Keratinocyte (primary cell): ENCODE measurements at regions not wholly inside any gene's neighbourhood (a gene's known extent, or its start where the extent isn't known, plus 50 kb on each side); places are given as distances from the start of the nearest gene placed in this dataset.

Experiments
- DNase-seq: peaks from one replicate; pipeline ENCODE4 v3.0.0-alpha.2; 2011; ENCODE audit warnings: low read depth, missing footprints, low spot score
- FAIRE-seq: peaks from 2 replicates; lab custom pipeline; 2011; peaks lifted over from hg19 to GRCh38; lab: Jason Lieb, UNC
- H2AFZ ChIP-seq: 2 replicates; pipeline ENCODE4 v1.6.0; 2012; ENCODE audit warnings: low read length, control low read depth, inconsistent platforms; ENCODE audit not compliant: control insufficient read depth
- H3K27ac ChIP-seq: 2 replicates; pipeline ENCODE4 v1.5.1; 2011; ENCODE audit warnings: low read length; ENCODE audit not compliant: control insufficient read depth, insufficient read depth
- H3K27me3 ChIP-seq: 3 replicates; pipeline ENCODE4 v1.6.0; 2011; ENCODE audit warnings: low read length; ENCODE audit not compliant: control insufficient read depth, insufficient read depth; ENCODE audit errors: extremely low read depth
- H3K36me3 ChIP-seq, 2 experiments: 2 replicates in 1 of 2; 3 replicates in 1 of 2; pipeline ENCODE4 v1.5.1; 2011; ENCODE audit warnings: low read length in 2 of 2, mild to moderate bottlenecking in 1 of 2; ENCODE audit not compliant: control insufficient read depth in 2 of 2, insufficient read depth in 2 of 2; ENCODE audit errors: extremely low read depth in 1 of 2
- H3K4me1 ChIP-seq: 3 replicates; pipeline ENCODE4 v1.5.1; 2011; ENCODE audit warnings: low read length; ENCODE audit not compliant: control insufficient read depth, insufficient read depth; ENCODE audit errors: extremely low read depth
- H3K4me2 ChIP-seq: 3 replicates; pipeline ENCODE4 v1.6.0; 2011; ENCODE audit warnings: low read depth, low read length; ENCODE audit not compliant: control insufficient read depth, insufficient read depth; ENCODE audit errors: extremely low read depth
- H3K4me3 ChIP-seq, 3 experiments: fragments of 200-600 bp in 1 of 3; sonication (generic) in 1 of 3; 2 replicates in 2 of 3; 3 replicates in 1 of 3; pipeline ENCODE4 v1.5.1; 2011 to 2016; ENCODE audit warnings: low read length in 3 of 3, mild to moderate bottlenecking in 3 of 3, control low read depth in 2 of 3, inconsistent platforms in 1 of 3, low read depth in 1 of 3, mixed read lengths in 1 of 3, mixed run types in 1 of 3, moderate library complexity in 1 of 3; ENCODE audit not compliant: control insufficient read depth in 2 of 3, insufficient read depth in 2 of 3; ENCODE audit errors: extremely low read depth in 1 of 3
- H3K79me2 ChIP-seq: 2 replicates; pipeline ENCODE4 v1.6.0; 2012; ENCODE audit warnings: low read length; ENCODE audit not compliant: control insufficient read depth, insufficient read depth
- H3K9ac ChIP-seq: 3 replicates; pipeline ENCODE4 v1.6.0; 2011; ENCODE audit warnings: low read length; ENCODE audit not compliant: control insufficient read depth, insufficient read depth; ENCODE audit errors: extremely low read depth
- H3K9me1 ChIP-seq: 3 replicates; pipeline ENCODE4 v1.6.0; 2011; ENCODE audit warnings: low read length; ENCODE audit not compliant: control insufficient read depth, insufficient read depth; ENCODE audit errors: extremely low read depth
- H3K9me3 ChIP-seq: 2 replicates; pipeline ENCODE4 v1.5.1; 2012; ENCODE audit warnings: low read depth, low read length; ENCODE audit not compliant: control insufficient read depth
- H4K20me1 ChIP-seq: 3 replicates; pipeline ENCODE4 v1.6.0; 2011; ENCODE audit warnings: low read length; ENCODE audit not compliant: control insufficient read depth, insufficient read depth; ENCODE audit errors: extremely low read depth
- EZH2 ChIP-seq: IDR thresholded peaks from one replicate; pipeline ENCODE4 v1.6.1; 2012; ENCODE audit warnings: inconsistent platforms, mild to moderate bottlenecking, low read length, moderate library complexity
- dilution Hi-C: fragments of 300-500 bp; cut with MboI; formaldehyde crosslinking; loops from one replicate; pipeline ENCODE4 v1.7.0; 2020; ENCODE audit warnings: low sequenced_read_pairs; ENCODE audit not compliant: extremely low pct_ligation_motif_present
- TF ChIP-seq, protein P1 (sequence below), 3 experiments: IDR thresholded peaks in 1 of 3; conservative IDR thresholded peaks in 1 of 3; optimal IDR thresholded peaks in 1 of 3; 2 replicates in 2 of 3; 3 replicates in 1 of 3; pipeline versions ENCODE3 to v1.5.1; 2011; ENCODE audit warnings: low read length in 3 of 3, mild to moderate bottlenecking in 3 of 3, moderate library complexity in 2 of 3, control low read depth in 1 of 3, inconsistent platforms in 1 of 3; ENCODE audit not compliant: insufficient read depth in 2 of 3; ENCODE audit errors: extremely low read depth in 1 of 3

DNA sequence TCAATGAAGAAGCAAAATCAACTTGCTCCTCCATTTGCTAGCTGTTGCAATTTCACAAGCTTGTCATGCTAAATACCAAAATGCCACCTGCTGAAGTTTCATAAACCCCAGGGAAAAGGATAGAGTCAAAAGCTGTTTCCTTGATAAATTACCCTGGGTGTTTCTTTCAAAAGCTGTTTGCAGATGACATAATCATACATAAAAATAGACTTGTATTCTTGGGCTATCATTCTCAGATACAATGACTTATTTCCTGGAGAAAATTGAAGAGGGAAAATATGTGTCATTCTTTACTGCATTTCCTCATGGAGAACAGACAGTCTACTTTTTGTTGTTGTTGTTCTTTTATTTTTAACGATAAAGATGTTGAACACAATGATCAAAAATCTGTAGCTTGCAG, 119.2 kb downstream of the GALC start:
- H3K4me2 ChIP-seq, result no peak overlapping the region
- no peaks in the 10 kb centered on the region for H3K9me3 ChIP-seq
- no peaks in the 10 kb centered on the region for H3K9me1 ChIP-seq
- DNase-seq (no peak), FAIRE-seq (no peak)
- no peak overlapping the region for H3K27ac ChIP-seq
- no peak overlapping the region for H2AFZ ChIP-seq
- H4K20me1 ChIP-seq, result no peaks in the 10 kb centered on the region
- TF ChIP-seq, protein P1, sequence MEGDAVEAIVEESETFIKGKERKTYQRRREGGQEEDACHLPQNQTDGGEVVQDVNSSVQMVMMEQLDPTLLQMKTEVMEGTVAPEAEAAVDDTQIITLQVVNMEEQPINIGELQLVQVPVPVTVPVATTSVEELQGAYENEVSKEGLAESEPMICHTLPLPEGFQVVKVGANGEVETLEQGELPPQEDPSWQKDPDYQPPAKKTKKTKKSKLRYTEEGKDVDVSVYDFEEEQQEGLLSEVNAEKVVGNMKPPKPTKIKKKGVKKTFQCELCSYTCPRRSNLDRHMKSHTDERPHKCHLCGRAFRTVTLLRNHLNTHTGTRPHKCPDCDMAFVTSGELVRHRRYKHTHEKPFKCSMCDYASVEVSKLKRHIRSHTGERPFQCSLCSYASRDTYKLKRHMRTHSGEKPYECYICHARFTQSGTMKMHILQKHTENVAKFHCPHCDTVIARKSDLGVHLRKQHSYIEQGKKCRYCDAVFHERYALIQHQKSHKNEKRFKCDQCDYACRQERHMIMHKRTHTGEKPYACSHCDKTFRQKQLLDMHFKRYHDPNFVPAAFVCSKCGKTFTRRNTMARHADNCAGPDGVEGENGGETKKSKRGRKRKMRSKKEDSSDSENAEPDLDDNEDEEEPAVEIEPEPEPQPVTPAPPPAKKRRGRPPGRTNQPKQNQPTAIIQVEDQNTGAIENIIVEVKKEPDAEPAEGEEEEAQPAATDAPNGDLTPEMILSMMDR (optimal IDR thresholded peaks at IDR 0.05 in 1 of 3, IDR thresholded peaks at IDR 0.05 in 1 of 3, conservative IDR thresholded peaks at IDR 0.05 in 1 of 3; ENCODE audit: extremely low read depth in 1 of 3, insufficient read depth in 2 of 3, low read length in 3 of 3), result no peak
- TF ChIP-seq EZH2, result no peak
- dilution Hi-C loops, result no loop called here
- H3K9ac ChIP-seq, result no peak overlapping the region
- no peaks in the 10 kb centered on the region for H3K27me3 ChIP-seq
- no peak overlapping the region for H3K4me3 ChIP-seq
- no peaks in the 10 kb centered on the region for H3K79me2 ChIP-seq
- no peaks in the 10 kb centered on the region for H3K4me1 ChIP-seq
- no peaks in the 10 kb centered on the region for H3K36me3 ChIP-seq

DNA sequence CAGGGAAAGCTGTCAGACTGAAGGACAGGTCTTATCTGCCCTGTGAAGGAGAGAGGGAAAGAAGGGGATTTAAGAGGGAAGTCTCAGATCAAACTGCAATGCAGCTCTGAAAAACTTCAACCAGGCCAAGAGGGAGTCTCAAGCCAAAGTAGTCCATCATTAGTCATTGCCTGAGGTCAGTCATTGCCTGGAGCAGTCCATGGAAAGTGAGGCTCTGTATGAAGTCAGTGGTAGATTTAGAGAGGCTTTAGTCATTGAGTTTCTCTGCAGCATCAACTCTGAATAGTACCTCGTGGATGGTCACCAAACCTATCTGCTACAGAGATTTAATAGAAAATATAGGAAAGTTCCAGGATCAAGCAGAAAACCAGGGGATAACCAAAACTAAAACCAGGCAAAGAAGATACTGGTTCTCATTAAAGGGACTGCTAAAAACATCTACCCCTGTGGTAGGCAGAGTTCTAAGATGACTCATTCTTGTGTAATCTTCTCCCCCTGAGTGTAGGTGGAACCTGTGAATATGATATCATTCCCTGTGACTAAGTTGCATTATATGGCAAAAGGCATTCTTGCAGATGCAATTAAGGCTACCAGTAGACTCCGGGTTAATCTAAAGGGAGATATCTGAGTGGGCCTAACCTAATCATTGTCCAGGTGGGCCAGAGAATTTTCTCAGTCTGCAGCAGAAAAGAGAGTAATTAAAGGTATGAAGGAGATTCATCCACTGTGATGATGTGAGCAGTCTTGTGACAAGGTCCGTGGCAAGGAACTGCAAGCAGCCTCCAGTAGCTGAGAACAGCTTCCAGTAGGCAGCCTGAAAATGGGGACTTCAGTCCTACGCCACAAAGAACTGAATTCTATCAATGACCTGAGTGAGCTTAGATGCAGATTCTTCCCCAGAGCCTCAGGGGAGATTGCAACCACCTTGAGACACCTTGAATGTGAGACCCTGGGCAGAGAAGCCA, 123.1 kb downstream of the GALC start:
- Histone ChIP-seq H3K27me3 (no peaks in the 10 kb centered on the region), H3K4me2 (no peak overlapping the region), H3K9me3 (no peaks in the 10 kb centered on the region), H3K9me1 (no peaks in the 10 kb centered on the region), H4K20me1 (no peaks in the 10 kb centered on the region), H3K9ac (no peak overlapping the region), H3K36me3 (no peaks in the 10 kb centered on the region), H3K4me1 (no peaks in the 10 kb centered on the region), H3K27ac (peak overlapping the region; percentile 23), H3K79me2 (no peaks in the 10 kb centered on the region), H2AFZ (no peak overlapping the region), H3K4me3 (no peak overlapping the region)
- TF ChIP-seq, protein P1 (optimal IDR thresholded peaks at IDR 0.05 in 1 of 3, IDR thresholded peaks at IDR 0.05 in 1 of 3, conservative IDR thresholded peaks at IDR 0.05 in 1 of 3; ENCODE audit: extremely low read depth in 1 of 3, insufficient read depth in 2 of 3, low read length in 3 of 3), result no peak
- TF ChIP-seq EZH2, result no peak
- dilution Hi-C loops, result no loop called here
- FAIRE-seq (no peak), DNase-seq (peak; percentile 17)
